ES-I3 (cell line): ENCODE measurements at regions not wholly inside any gene's neighbourhood (a gene's known extent, or its start where the extent isn't known, plus 50 kb on each side); places are given as distances from the start of the nearest gene placed in this dataset.

Experiments
- H3K36me3 ChIP-seq: 2 replicates; pipeline ENCODE4 v1.6.1; 2013; ENCODE audit warnings: mild to moderate bottlenecking, low read length, control low read depth, moderate library complexity; ENCODE audit not compliant: insufficient read depth
- H3K4me1 ChIP-seq: 2 replicates; pipeline ENCODE4 v1.6.1; 2013; ENCODE audit warnings: mild to moderate bottlenecking, control low read depth, low read length; ENCODE audit not compliant: insufficient read depth
- H3K9ac ChIP-seq: 2 replicates; pipeline ENCODE4 v1.6.1; 2013; ENCODE audit warnings: low read depth, mild to moderate bottlenecking, low read length, moderate library complexity
- H3K9me3 ChIP-seq: 2 replicates; pipeline ENCODE4 v1.6.1; 2013; ENCODE audit warnings: mild to moderate bottlenecking, low read length, moderate library complexity; ENCODE audit not compliant: control insufficient read depth, insufficient read depth

DNA sequence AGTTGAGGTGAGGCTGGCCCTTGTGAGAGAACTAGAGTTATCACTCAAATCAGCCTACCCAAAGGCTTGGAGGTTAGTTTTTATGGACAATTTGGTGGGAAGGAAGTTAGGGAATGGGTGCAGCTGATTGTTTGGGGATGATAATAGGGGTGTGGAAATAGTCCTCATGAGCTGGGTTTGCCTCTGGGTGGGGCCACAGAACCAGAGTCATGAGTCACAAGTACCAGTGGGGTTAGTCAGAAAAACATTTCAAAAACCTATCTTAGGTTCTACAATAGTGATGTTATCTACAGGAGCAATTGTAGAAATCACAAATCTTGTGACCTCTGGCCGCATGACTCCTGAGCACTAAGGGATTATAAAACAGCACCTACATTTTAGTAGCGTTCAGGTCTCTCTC is 630.1 kb upstream of the PIK3C3 start:
- Histone ChIP-seq H3K9me3 (peaks cover 9% of the 10 kb centered on the region), H3K36me3 (no peaks in the 10 kb centered on the region), H3K9ac (no peak overlapping the region), H3K4me1 (no peaks in the 10 kb centered on the region)

DNA sequence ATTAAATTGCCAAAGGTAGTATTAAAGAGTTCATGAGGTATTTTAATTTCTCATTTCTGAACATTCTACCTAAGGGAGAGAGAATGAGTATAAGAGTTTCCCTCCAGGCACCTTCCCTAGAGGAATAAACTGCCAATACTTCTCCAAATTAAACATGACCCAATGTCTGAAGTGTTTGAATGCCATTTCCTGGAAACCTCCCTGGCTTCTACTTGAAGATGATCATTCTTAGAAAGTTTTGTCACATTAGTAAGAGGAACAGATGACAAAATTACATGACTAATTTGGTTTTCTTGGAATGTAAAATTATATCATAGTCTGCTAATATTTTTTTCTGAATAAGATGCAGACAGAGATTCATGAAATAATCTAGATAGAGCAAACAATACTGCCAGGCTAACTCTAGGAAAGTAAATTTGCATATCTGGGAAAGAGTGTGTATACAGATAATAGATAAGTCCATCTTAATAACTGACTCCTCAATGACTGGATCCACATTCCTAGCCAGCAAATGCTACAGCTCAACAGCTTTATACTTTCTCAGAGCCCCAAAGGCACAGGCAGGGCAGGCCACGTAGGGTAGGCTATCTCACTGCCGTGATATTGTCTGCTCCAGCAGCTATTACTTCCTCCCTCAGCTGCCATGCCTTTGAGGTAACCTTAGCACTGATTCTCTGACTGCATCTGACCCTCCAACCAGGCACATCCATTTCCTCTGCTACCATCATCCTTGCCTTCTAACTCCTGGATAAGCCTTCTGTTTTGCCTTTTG is 630.8 kb upstream of the PIK3C3 start:
- Histone ChIP-seq H3K4me1 (no peaks in the 10 kb centered on the region), H3K9me3 (peaks cover 9% of the 10 kb centered on the region), H3K9ac (no peak overlapping the region), H3K36me3 (no peaks in the 10 kb centered on the region)

DNA sequence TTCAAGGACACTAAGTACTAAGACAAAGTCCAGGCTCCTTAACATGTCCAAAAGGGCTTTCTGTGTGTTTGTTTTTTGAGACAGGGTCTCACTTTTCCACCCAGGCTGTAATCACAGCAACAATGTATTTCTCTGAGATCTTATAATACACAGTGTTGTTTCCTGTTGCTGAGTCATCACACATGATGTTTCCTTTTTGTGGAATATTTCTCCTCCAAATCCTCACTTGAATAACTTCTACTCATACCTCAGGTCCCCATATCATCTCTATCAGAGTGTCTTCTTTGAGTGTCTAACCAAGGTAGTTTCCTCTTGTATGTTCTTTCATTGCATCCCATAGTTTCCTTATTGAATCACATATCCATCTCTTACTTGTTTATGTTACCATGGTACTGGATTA is 632.0 kb upstream of the PIK3C3 start:
- Histone ChIP-seq H3K4me1 (no peaks in the 10 kb centered on the region), H3K9me3 (peaks cover 9% of the 10 kb centered on the region; the same call in 1 of the 2 replicates), H3K9ac (no peak overlapping the region), H3K36me3 (no peaks in the 10 kb centered on the region)

- H3K36me3 ChIP-seq = no peaks in the 10 kb centered on the region
- peaks cover 9% of the 10 kb centered on the region for H3K9me3 ChIP-seq
- no peaks in the 10 kb centered on the region for H3K4me1 ChIP-seq
- H3K9ac ChIP-seq = no peak overlapping the region
These were observed 634.9 kb upstream of the PIK3C3 start for GRCh38 chr18:41320100-41320499.

DNA sequence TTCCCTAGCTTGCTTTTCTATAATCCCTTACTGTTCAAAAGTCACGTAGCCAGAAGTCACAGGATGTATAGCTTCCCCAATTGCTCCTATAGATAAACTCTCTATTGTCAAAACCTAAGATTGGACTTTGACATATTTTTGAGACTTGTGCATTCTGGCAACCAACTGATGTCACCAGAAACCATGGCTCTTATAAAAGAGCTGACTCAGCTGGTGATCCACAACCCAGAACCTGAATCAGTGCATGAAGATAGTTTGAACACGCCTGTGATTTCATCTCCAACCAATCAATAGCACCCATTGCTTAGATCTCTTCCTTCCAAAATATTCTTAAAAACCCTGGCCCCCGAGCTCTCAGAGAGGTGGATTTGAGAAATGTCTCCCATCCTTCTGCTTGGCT is 639.9 kb upstream of the PIK3C3 start:
- H3K9me3 ChIP-seq = peaks cover 34% of the 10 kb centered on the region
- H3K9ac ChIP-seq = no peak overlapping the region
- no peaks in the 10 kb centered on the region; the same call in 1 of the 2 replicates for H3K36me3 ChIP-seq
- peaks cover 11% of the 10 kb centered on the region; the same call in 1 of the 2 replicates for H3K4me1 ChIP-seq

GRCh38 chr18:41311571-41312547 is 643.2 kb upstream of the PIK3C3 start:
- Histone ChIP-seq H3K9me3 (peaks cover 35% of the 10 kb centered on the region), H3K4me1 (peaks cover 13% of the 10 kb centered on the region; the same call in 1 of the 2 replicates), H3K9ac (no peak overlapping the region), H3K36me3 (no peaks in the 10 kb centered on the region; the same call in 1 of the 2 replicates)

DNA sequence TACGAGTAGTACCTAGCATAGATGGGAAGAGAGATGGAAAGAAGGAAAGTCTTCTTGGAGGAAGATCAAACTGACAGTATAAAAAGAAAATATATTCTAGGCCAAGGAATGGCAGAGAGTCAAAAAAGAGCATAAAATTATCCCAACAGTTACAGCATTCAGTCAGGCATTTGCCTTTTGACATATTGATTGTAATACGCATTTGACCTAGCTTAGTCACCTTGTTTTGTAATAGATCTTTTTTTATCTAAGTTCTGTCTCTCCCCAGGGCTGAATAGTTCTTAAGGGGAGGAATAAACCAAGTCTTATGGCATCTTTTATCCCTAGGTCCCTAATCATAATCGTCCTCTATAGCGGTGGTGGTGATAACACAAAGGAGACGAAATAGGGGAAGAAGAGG is 657.3 kb upstream of the PIK3C3 start:
- H3K9ac ChIP-seq = no peak overlapping the region

DNA sequence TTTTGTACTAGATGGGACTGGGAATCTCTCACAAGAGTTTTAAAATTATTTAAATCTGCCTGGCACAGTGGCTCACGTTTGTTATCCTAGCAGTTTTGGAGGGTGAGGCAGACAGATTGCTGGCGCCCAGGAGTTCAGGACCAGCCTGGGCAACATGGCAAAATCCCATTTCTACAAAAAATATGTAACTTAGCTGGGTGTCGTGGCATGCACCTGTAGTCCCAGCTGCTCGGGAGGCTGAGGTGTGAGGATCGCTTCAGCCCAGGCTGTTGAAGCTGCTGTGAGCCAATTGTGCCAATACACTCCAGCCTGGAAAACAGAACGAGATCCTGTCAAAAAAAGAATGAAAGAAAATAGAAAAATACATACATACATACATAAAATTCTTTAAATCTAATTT is 685.7 kb upstream of the PIK3C3 start:
- no peaks in the 10 kb centered on the region for H3K4me1 ChIP-seq
- no peaks in the 10 kb centered on the region; the same call in 1 of the 2 replicates for H3K36me3 ChIP-seq
- no peaks in the 10 kb centered on the region for H3K9me3 ChIP-seq
- H3K9ac ChIP-seq = no peak overlapping the region

More for the DNA sequence above, 657.3 kb upstream of the PIK3C3 start:
- peaks cover 3% of the 10 kb centered on the region for H3K9me3 ChIP-seq
- no peaks in the 10 kb centered on the region for H3K4me1 ChIP-seq
- no peaks in the 10 kb centered on the region for H3K36me3 ChIP-seq

DNA sequence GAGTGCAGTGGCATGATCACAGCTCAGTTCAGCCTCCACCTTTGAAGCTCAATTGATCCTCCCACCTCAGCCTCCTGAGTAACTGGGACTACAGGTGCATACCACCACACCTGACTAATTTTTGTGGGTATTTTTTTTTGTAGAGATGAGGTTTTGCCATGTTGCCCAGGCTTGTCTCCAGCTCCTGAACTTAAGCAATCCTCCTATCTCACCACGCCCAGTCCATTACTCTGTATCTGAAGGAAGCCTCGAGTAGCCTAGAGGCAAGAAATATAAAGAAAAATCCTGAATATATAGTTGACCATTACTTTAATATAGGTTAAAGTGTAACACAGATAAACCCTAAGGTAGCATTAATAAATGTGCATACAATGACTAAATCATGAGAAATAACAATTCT is 686.8 kb upstream of the PIK3C3 start:
- Histone ChIP-seq H3K4me1 (no peaks in the 10 kb centered on the region), H3K9ac (no peak overlapping the region), H3K9me3 (no peaks in the 10 kb centered on the region), H3K36me3 (no peaks in the 10 kb centered on the region; the same call in 1 of the 2 replicates)

GRCh38 chr18:41266616-41267015 is 688.4 kb upstream of the PIK3C3 start:
- Histone ChIP-seq H3K36me3 (no peaks in the 10 kb centered on the region), H3K9ac (no peak overlapping the region), H3K9me3 (no peaks in the 10 kb centered on the region), H3K4me1 (no peaks in the 10 kb centered on the region)

- H3K9ac ChIP-seq = no peak overlapping the region
- no peaks in the 10 kb centered on the region for H3K9me3 ChIP-seq
- H3K36me3 ChIP-seq = no peaks in the 10 kb centered on the region
- H3K4me1 ChIP-seq = no peaks in the 10 kb centered on the region
These were observed 688.8 kb upstream of the PIK3C3 start for GRCh38 chr18:41266204-41266603.

GRCh38 chr18:41265047-41265446 is 690.0 kb upstream of the PIK3C3 start:
- Histone ChIP-seq H3K36me3 (no peaks in the 10 kb centered on the region), H3K9ac (no peak overlapping the region), H3K4me1 (no peaks in the 10 kb centered on the region), H3K9me3 (no peaks in the 10 kb centered on the region)

DNA sequence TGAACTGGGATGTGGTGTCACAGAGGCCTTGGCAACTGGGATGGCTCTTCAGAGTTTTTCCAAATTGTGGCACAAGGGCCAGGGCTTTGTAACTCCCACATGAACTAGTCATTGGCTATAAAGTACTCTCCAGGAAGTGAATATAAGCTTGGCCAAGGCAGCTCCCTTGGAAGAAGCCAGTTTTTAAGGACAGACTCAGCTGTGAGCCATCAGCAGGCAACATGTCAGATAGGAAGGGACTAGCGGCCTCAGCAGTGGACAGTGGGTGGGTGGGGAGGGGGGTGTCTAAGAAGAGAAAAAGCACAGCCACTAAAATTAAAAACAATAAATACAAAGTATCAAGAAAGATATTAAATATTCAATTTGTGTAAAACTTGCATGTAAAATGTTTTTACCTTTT is 691.1 kb upstream of the PIK3C3 start:
- Histone ChIP-seq H3K36me3 (no peaks in the 10 kb centered on the region), H3K4me1 (no peaks in the 10 kb centered on the region), H3K9me3 (no peaks in the 10 kb centered on the region), H3K9ac (no peak overlapping the region)

DNA sequence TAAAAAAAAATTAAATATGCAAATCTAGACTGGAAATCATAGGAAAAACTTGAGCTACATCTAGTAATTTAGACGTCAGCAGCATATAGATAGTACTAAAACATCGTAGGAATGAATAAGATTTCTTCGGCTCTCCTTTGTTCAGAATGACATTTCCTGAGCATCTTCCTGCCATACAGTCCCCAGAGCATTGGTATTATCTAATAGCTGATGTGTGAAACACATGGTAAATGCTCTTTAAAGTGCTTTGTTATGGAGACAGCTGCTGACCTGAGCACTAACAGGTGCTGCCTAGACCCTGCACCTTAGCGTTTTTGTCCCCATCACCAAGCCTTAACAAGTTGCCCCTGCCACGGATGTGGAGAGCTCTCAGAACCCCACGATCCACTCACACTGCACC is 692.3 kb upstream of the PIK3C3 start:
- Histone ChIP-seq H3K9ac (no peak overlapping the region), H3K4me1 (no peaks in the 10 kb centered on the region), H3K9me3 (no peaks in the 10 kb centered on the region), H3K36me3 (no peaks in the 10 kb centered on the region)
